ENCODE measurements at regions not wholly inside any gene's neighbourhood (a gene's known extent, or its start where the extent isn't known, plus 50 kb on each side); places are given as distances from the start of the nearest gene placed in this dataset.

GRCh38 chr4:188606635-188607034, 467.4 kb downstream of the TRIML1 start:
- H2BK15ac ChIP-seq (ENCODE audit: low read depth, low read length) = no peak overlapping the region
- H2AK5ac ChIP-seq (ENCODE audit: low read depth, low read length) = no peak overlapping the region
- no peaks in the 10 kb centered on the region for H4K20me1 ChIP-seq (ENCODE audit: insufficient read depth, low read length)
- in situ Hi-C loops (cut with MboI; ENCODE audit: low sequenced_read_pairs) (no loop called here), dilution Hi-C loops (cut with HindIII; ENCODE audit: low sequenced_read_pairs, unreplicated experiment) (no loop called here), intact Hi-C loops (cut with micrococcal nuclease) (no loop called here)
- no peak for DNase-seq
- H2BK20ac ChIP-seq (ENCODE audit: low read depth, low read length) = no peak overlapping the region
- ChIA-PET CTCF (no interaction called here), POLR2A (ENCODE audit: unreplicated experiment) (no interaction called here)
- H4K91ac ChIP-seq (ENCODE audit: insufficient read depth, low read depth, low read length) = no peak overlapping the region
- TF ChIP-seq RAD21 (IDR thresholded peaks at IDR 0.05; ENCODE audit: low read length) = no peak
- no peak for TF ChIP-seq RCOR1 (IDR thresholded peaks at IDR 0.05; ENCODE audit: insufficient replicate concordance, low read length)
- no peak for TF ChIP-seq RFX5 (IDR thresholded peaks at IDR 0.05; ENCODE audit: low read depth, low read length)
- no peak for TF ChIP-seq MAZ (IDR thresholded peaks at IDR 0.05; ENCODE audit: borderline replicate concordance, low read depth, low read length)
- TF ChIP-seq, protein P1, sequence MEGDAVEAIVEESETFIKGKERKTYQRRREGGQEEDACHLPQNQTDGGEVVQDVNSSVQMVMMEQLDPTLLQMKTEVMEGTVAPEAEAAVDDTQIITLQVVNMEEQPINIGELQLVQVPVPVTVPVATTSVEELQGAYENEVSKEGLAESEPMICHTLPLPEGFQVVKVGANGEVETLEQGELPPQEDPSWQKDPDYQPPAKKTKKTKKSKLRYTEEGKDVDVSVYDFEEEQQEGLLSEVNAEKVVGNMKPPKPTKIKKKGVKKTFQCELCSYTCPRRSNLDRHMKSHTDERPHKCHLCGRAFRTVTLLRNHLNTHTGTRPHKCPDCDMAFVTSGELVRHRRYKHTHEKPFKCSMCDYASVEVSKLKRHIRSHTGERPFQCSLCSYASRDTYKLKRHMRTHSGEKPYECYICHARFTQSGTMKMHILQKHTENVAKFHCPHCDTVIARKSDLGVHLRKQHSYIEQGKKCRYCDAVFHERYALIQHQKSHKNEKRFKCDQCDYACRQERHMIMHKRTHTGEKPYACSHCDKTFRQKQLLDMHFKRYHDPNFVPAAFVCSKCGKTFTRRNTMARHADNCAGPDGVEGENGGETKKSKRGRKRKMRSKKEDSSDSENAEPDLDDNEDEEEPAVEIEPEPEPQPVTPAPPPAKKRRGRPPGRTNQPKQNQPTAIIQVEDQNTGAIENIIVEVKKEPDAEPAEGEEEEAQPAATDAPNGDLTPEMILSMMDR (conservative IDR thresholded peaks at IDR 0.05; ENCODE audit: low read depth, low read length) = no peak
- no peak for TF ChIP-seq BHLHE40 (IDR thresholded peaks at IDR 0.05; ENCODE audit: low read depth, low read length)
- TF ChIP-seq MXI1 (IDR thresholded peaks at IDR 0.05; ENCODE audit: borderline replicate concordance, low read depth, low read length) = no peak
- TF ChIP-seq CEBPB (IDR thresholded peaks at IDR 0.05; ENCODE audit: low read depth, low read length) = no peak
- TF ChIP-seq NFE2L2 (IDR thresholded peaks at IDR 0.05; ENCODE audit: low read depth, low read length) = no peak
- TF ChIP-seq MAFK (IDR thresholded peaks at IDR 0.05; ENCODE audit: low read depth, low read length) = no peak
- no peaks in the 10 kb centered on the region for H3K79me1 ChIP-seq (ENCODE audit: low read depth in 1 of 2, low read length in 2 of 2)
- H3K27me3 ChIP-seq (ENCODE audit: control insufficient read depth, insufficient read depth, low read length) = no peaks in the 10 kb centered on the region
- no peak overlapping the region for H3K14ac ChIP-seq (replicated peaks; ENCODE audit: low read depth, low read length)
- H3K9ac ChIP-seq (ENCODE audit: low read depth, low read length) = no peak overlapping the region
- H2BK120ac ChIP-seq (ENCODE audit: low read depth, low read length) = no peak overlapping the region
- no TSS peak for BruUV-seq (replicated peaks)
- WGBS, 2 experiments (ENCODE audit: extremely low coverage in 2 of 2, insufficient read length in 1 of 2) = no CpG with 5 or more reads among the region's 4 CpGs
- H2AFZ ChIP-seq (replicated peaks; ENCODE audit: low read length, poor library complexity) = no peak overlapping the region
- no peak overlapping the region for H2AK9ac ChIP-seq (replicated peaks; ENCODE audit: low read depth, low read length, poor library complexity)
- no peak overlapping the region for H3K4me3 ChIP-seq (ENCODE audit: insufficient read depth, low read depth, low read length)
- ATAC-seq (ENCODE audit: low read depth) = no peak
- H4K8ac ChIP-seq (ENCODE audit: low read depth in 2 of 2, low read length in 2 of 2) = no peak overlapping the region
- H3K4ac ChIP-seq (ENCODE audit: low read depth, low read length) = no peak overlapping the region
- no peaks in the 10 kb centered on the region for H3K36me3 ChIP-seq (ENCODE audit: control insufficient read depth, insufficient read depth, low read length)
- H4K5ac ChIP-seq (ENCODE audit: low read depth, low read length) = no peak overlapping the region
- H3K27ac ChIP-seq (ENCODE audit: insufficient read depth, low read length) = no peak overlapping the region
- no peak overlapping the region for H3K4me2 ChIP-seq (ENCODE audit: low read depth, low read length)
- no peaks in the 10 kb centered on the region; the same call in 1 of the 2 replicates for H3K9me1 ChIP-seq (ENCODE audit: insufficient read depth, low read length)
- H3K56ac ChIP-seq (ENCODE audit: extremely low read depth, insufficient read depth, low read length) = no peak overlapping the region
- H3K23ac ChIP-seq (ENCODE audit: low read depth, low read length) = no peak overlapping the region
- no peaks in the 10 kb centered on the region for H3K9me3 ChIP-seq (ENCODE audit: control insufficient read depth, insufficient read depth, low read length)
- H3K4me1 ChIP-seq (ENCODE audit: control insufficient read depth, insufficient read depth, low read length) = no peaks in the 10 kb centered on the region
- H2BK5ac ChIP-seq (ENCODE audit: low read depth, low read length, poor library complexity, severe bottlenecking) = no peak overlapping the region
- H3K18ac ChIP-seq (ENCODE audit: low read depth, low read length) = no peak overlapping the region

All from IMR-90 (cell line).